ENCODE measurements at regions not wholly inside any gene's neighbourhood (a gene's known extent, or its start where the extent isn't known, plus 50 kb on each side); places are given as distances from the start of the nearest gene placed in this dataset.

DNA sequence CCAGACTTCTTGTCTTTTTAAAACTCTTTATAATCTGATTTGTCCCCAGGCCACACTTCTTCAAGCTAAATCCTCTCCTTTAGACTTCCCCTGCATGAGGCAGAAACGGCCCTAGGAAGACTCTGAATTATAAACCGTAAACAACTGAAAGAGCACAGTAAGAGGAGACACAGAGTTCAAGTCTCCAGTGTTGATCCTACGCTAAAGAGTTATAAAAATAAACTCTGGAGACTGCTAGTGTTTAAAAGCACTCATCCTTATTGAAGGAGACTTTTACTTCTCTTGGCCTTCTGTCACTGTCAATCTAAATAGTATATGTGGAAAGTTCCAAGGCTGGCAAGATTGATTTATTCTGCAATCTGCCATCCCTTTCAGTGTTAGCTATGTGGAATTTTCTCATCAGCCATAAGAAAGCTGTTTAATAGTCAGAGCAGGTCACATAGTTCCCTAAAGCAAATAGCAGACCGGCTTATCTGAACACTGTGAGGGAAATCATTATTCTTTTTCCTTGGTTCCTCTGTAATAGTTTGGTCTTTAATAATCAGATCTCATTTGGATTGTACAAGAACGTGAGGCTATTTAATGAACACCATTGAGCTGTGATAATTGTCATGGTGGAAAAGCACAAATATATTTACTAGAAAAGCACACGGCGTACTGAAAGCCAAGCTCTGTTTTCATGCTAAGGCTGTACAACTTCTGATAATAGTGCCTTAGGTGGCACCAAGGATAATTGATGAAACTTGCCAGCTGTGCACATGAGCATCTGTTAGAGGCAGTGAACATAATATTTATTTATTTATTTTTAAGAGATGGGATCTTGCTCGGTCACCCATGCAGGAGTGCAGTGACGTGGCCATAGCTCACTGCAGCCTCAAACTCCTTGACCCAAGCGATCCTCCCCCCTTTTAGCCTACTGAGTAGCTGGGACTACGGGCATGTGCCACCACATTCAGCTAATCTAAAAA lies 157.7 kb downstream of the CEP135 start:
- H3K9me3 Mint-ChIP-seq (ENCODE audit: unreplicated experiment): no peaks in the 10 kb centered on the region
- TF ChIP-seq, protein P1, sequence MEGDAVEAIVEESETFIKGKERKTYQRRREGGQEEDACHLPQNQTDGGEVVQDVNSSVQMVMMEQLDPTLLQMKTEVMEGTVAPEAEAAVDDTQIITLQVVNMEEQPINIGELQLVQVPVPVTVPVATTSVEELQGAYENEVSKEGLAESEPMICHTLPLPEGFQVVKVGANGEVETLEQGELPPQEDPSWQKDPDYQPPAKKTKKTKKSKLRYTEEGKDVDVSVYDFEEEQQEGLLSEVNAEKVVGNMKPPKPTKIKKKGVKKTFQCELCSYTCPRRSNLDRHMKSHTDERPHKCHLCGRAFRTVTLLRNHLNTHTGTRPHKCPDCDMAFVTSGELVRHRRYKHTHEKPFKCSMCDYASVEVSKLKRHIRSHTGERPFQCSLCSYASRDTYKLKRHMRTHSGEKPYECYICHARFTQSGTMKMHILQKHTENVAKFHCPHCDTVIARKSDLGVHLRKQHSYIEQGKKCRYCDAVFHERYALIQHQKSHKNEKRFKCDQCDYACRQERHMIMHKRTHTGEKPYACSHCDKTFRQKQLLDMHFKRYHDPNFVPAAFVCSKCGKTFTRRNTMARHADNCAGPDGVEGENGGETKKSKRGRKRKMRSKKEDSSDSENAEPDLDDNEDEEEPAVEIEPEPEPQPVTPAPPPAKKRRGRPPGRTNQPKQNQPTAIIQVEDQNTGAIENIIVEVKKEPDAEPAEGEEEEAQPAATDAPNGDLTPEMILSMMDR (IDR thresholded peaks at IDR 0.05): no peak
- peak overlapping the region; percentile 71 for H3K27ac Mint-ChIP-seq (ENCODE audit: unreplicated experiment)
- H3K4me1 Mint-ChIP-seq (ENCODE audit: unreplicated experiment): peaks cover 10% of the 10 kb centered on the region
- no peak for DNase-seq (ENCODE audit: extremely low spot score, unreplicated experiment)
- H3K36me3 Mint-ChIP-seq (ENCODE audit: unreplicated experiment): peaks cover 2% of the 10 kb centered on the region
- no peak overlapping the region for H3K4me3 Mint-ChIP-seq (ENCODE audit: unreplicated experiment)
- peaks cover 2% of the 10 kb centered on the region for H3K27me3 Mint-ChIP-seq (ENCODE audit: unreplicated experiment)

DNA sequence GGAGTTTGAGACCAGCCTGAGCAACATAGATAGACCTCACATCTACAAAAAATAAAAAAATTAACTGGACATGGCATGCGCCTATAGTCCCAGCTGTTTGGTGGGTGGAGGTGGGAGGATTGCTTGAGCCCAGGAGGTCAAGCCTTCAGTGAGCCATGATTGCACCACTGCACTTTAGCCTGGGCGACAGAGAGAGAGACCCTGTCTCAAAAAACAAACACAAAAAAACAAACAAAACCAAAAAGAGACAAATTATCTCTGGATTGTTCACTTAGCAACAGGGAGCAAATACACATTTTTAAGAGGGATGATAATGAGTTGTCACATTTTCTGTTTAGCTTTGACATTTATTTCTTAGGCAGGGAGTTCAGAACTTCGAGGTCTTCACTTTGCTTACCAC lies 155.4 kb downstream of the CEP135 start:
- no peak overlapping the region for H3K4me3 Mint-ChIP-seq (ENCODE audit: unreplicated experiment)
- H3K4me1 Mint-ChIP-seq (ENCODE audit: unreplicated experiment): peaks cover 10% of the 10 kb centered on the region
- H3K9me3 Mint-ChIP-seq (ENCODE audit: unreplicated experiment): no peaks in the 10 kb centered on the region
- peaks cover 2% of the 10 kb centered on the region for H3K27me3 Mint-ChIP-seq (ENCODE audit: unreplicated experiment)
- TF ChIP-seq, protein P1 (IDR thresholded peaks at IDR 0.05): no peak
- H3K27ac Mint-ChIP-seq (ENCODE audit: unreplicated experiment): no peak overlapping the region
- H3K36me3 Mint-ChIP-seq (ENCODE audit: unreplicated experiment): no peaks in the 10 kb centered on the region
- DNase-seq (ENCODE audit: extremely low spot score, unreplicated experiment): no peak

DNA sequence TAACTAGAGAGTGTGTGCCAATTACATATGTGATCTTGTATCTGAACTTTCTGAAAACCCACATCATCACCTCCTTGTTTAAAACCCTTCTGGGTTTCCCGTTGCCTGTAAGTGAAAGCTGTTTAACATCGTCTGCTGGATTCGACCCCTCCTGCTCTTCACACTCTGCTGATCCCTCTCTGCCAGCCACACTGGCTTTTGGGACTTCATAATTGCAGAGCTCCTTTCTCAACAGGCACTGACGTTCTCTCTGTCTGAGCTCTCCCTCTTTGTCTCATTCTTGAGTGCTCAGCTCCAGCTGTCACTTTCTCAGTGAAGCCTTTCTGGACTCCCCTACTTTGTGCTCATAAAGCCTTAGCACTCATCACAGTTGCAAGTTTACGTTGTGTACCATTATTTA lies 153.9 kb downstream of the CEP135 start:
- Mint-ChIP-seq H3K9me3 (ENCODE audit: unreplicated experiment) (no peaks in the 10 kb centered on the region), H3K27me3 (ENCODE audit: unreplicated experiment) (peaks cover 2% of the 10 kb centered on the region), H3K27ac (ENCODE audit: unreplicated experiment) (no peak overlapping the region), H3K36me3 (ENCODE audit: unreplicated experiment) (no peaks in the 10 kb centered on the region), H3K4me3 (ENCODE audit: unreplicated experiment) (no peak overlapping the region), H3K4me1 (ENCODE audit: unreplicated experiment) (peaks cover 10% of the 10 kb centered on the region)
- TF ChIP-seq, protein P1 (IDR thresholded peaks at IDR 0.05): no peak
- no peak for DNase-seq (ENCODE audit: extremely low spot score, unreplicated experiment)

GRCh38 chr4:56099378-56099786 lies 150.6 kb downstream of the CEP135 start:
- Mint-ChIP-seq H3K36me3 (ENCODE audit: unreplicated experiment) (no peaks in the 10 kb centered on the region), H3K4me3 (ENCODE audit: unreplicated experiment) (no peak overlapping the region), H3K27ac (ENCODE audit: unreplicated experiment) (no peak overlapping the region), H3K4me1 (ENCODE audit: unreplicated experiment) (no peaks in the 10 kb centered on the region), H3K27me3 (ENCODE audit: unreplicated experiment) (peaks cover 2% of the 10 kb centered on the region), H3K9me3 (ENCODE audit: unreplicated experiment) (no peaks in the 10 kb centered on the region)
- DNase-seq (ENCODE audit: extremely low spot score, unreplicated experiment): no peak
- TF ChIP-seq, protein P1 (IDR thresholded peaks at IDR 0.05): no peak

GRCh38 chr4:56093576-56093975 lies 144.8 kb downstream of the CEP135 start:
- H3K27me3 Mint-ChIP-seq (ENCODE audit: unreplicated experiment): no peaks in the 10 kb centered on the region
- DNase-seq (ENCODE audit: extremely low spot score, unreplicated experiment): no peak
- H3K9me3 Mint-ChIP-seq (ENCODE audit: unreplicated experiment): no peaks in the 10 kb centered on the region
- H3K36me3 Mint-ChIP-seq (ENCODE audit: unreplicated experiment): peaks cover 2% of the 10 kb centered on the region
- H3K4me1 Mint-ChIP-seq (ENCODE audit: unreplicated experiment): no peaks in the 10 kb centered on the region
- TF ChIP-seq, protein P1 (IDR thresholded peaks at IDR 0.05): no peak
- H3K4me3 Mint-ChIP-seq (ENCODE audit: unreplicated experiment): no peak overlapping the region
- H3K27ac Mint-ChIP-seq (ENCODE audit: unreplicated experiment): no peak overlapping the region

All from osteocyte (in vitro differentiated cells).